ENCODE measurements at regions not wholly inside any gene's neighbourhood (a gene's known extent, or its start where the extent isn't known, plus 50 kb on each side); places are given as distances from the start of the nearest gene placed in this dataset.

GRCh38 chr6:81847866-81848265 is 95.4 kb upstream of the TENT5A start:
- DNase-seq (ENCODE audit: low spot score), result no peak
- H3K9me3 Mint-ChIP-seq (ENCODE audit: low read depth), result peaks cover 3% of the 10 kb centered on the region

GRCh38 chr6:81844686-81845085 is 92.2 kb upstream of the TENT5A start:
- H3K36me3 Mint-ChIP-seq (ENCODE audit: low read depth), result peaks cover 2% of the 10 kb centered on the region
- H3K27me3 Mint-ChIP-seq (ENCODE audit: low read depth), result no peaks in the 10 kb centered on the region
- TF ChIP-seq CTCF (IDR thresholded peaks at IDR 0.05), result no peak
- peaks cover 17% of the 10 kb centered on the region for H3K4me1 Mint-ChIP-seq (ENCODE audit: low read depth)
- H3K27ac Mint-ChIP-seq (ENCODE audit: unreplicated experiment), result no peak overlapping the region
- DNase-seq (ENCODE audit: low spot score), result no peak
- peaks cover 3% of the 10 kb centered on the region for H3K9me3 Mint-ChIP-seq (ENCODE audit: low read depth)
- no peak overlapping the region for H3K4me3 Mint-ChIP-seq (ENCODE audit: unreplicated experiment)

More at GRCh38 chr6:81847866-81848265, 95.4 kb upstream of the TENT5A start:
- peaks cover 2% of the 10 kb centered on the region for H3K36me3 Mint-ChIP-seq (ENCODE audit: low read depth)
- no peak overlapping the region for H3K4me3 Mint-ChIP-seq (ENCODE audit: unreplicated experiment)
- peaks cover 12% of the 10 kb centered on the region for H3K4me1 Mint-ChIP-seq (ENCODE audit: low read depth)
- H3K27ac Mint-ChIP-seq (ENCODE audit: unreplicated experiment), result no peak overlapping the region
- no peak for TF ChIP-seq CTCF (IDR thresholded peaks at IDR 0.05)
- no peaks in the 10 kb centered on the region for H3K27me3 Mint-ChIP-seq (ENCODE audit: low read depth)

- no peak overlapping the region for H3K4me3 Mint-ChIP-seq (ENCODE audit: unreplicated experiment)
- TF ChIP-seq CTCF (IDR thresholded peaks at IDR 0.05), result no peak
- H3K9me3 Mint-ChIP-seq (ENCODE audit: low read depth), result peaks cover 3% of the 10 kb centered on the region
- H3K27me3 Mint-ChIP-seq (ENCODE audit: low read depth), result no peaks in the 10 kb centered on the region
- peaks cover 2% of the 10 kb centered on the region for H3K36me3 Mint-ChIP-seq (ENCODE audit: low read depth)
- DNase-seq (ENCODE audit: low spot score), result no peak
- peaks cover 17% of the 10 kb centered on the region for H3K4me1 Mint-ChIP-seq (ENCODE audit: low read depth)
- no peak overlapping the region for H3K27ac Mint-ChIP-seq (ENCODE audit: unreplicated experiment)
Observed at GRCh38 chr6:81843302-81843701, 90.8 kb upstream of the TENT5A start.

- H3K9me3 Mint-ChIP-seq (ENCODE audit: low read depth), result peaks cover 3% of the 10 kb centered on the region
- peaks cover 20% of the 10 kb centered on the region for H3K4me1 Mint-ChIP-seq (ENCODE audit: low read depth)
- peaks cover 2% of the 10 kb centered on the region for H3K36me3 Mint-ChIP-seq (ENCODE audit: low read depth)
- DNase-seq (ENCODE audit: low spot score), result no peak
- no peak for TF ChIP-seq CTCF (IDR thresholded peaks at IDR 0.05)
- H3K27ac Mint-ChIP-seq (ENCODE audit: unreplicated experiment), result no peak overlapping the region
- no peaks in the 10 kb centered on the region for H3K27me3 Mint-ChIP-seq (ENCODE audit: low read depth)
- H3K4me3 Mint-ChIP-seq (ENCODE audit: unreplicated experiment), result no peak overlapping the region
Observed at GRCh38 chr6:81842254-81842653, 89.8 kb upstream of the TENT5A start.

- H3K27ac Mint-ChIP-seq (ENCODE audit: unreplicated experiment), result no peak overlapping the region
Observed at GRCh38 chr6:81838724-81839426, 86.4 kb upstream of the TENT5A start.

More at GRCh38 chr6:81838724-81839426, 86.4 kb upstream of the TENT5A start:
- Mint-ChIP-seq H3K36me3 (ENCODE audit: low read depth) (no peaks in the 10 kb centered on the region), H3K4me3 (ENCODE audit: unreplicated experiment) (no peak overlapping the region), H3K27me3 (ENCODE audit: low read depth) (no peaks in the 10 kb centered on the region), H3K9me3 (ENCODE audit: low read depth) (peaks cover 3% of the 10 kb centered on the region), H3K4me1 (ENCODE audit: low read depth) (peaks cover 24% of the 10 kb centered on the region)
- DNase-seq (ENCODE audit: low spot score), result no peak
- TF ChIP-seq CTCF (IDR thresholded peaks at IDR 0.05), result no peak

All from chondrocyte (in vitro differentiated cells).